PC-3 (cell line): ENCODE measurements at regions not wholly inside any gene's neighbourhood (a gene's known extent, or its start where the extent isn't known, plus 50 kb on each side); places are given as distances from the start of the nearest gene placed in this dataset.

Experiments used
- ATAC-seq: fragments of 200-7000 bp; cut with Tn5 transposase; 2 replicates; pipeline ENCODE4 v1.9.1; 2020; ENCODE audit warnings: mild to moderate bottlenecking, moderate library complexity
- BruUV-seq: library from RNA; stranded (reverse); fragments of 400-500 nt; replicated peaks from 2 replicates; lab custom pipeline; 2021; lab: Mats Ljungman, UMichigan
- CTCF ChIA-PET: fragments of 300-600 bp; sonication (Branson Sonifier 250); formaldehyde crosslinking; loops from one replicate; lab custom pipeline; 2022; ENCODE audit warnings: antibody characterized with exemption; lab: Charles Lee
- POLR2A ChIA-PET: fragments of 300-600 bp; sonication (Branson Sonifier 250); formaldehyde crosslinking; loops from one replicate; lab custom pipeline; 2022; ENCODE audit warnings: antibody characterized with exemption; ENCODE audit not compliant: unreplicated experiment; lab: Charles Lee
- DNase-seq: peaks from one replicate; pipeline ENCODE4 v3.0.0-alpha.2; 2015
- H2AFZ ChIP-seq: fragments of 300-600 bp; sonication (generic); 2 replicates; pipeline ENCODE4 v1.6.0; 2016; ENCODE audit warnings: antibody characterized with exemption, low read length
- H3F3A ChIP-seq: fragments of 300-600 bp; sonication (generic); one replicate; pipeline ENCODE4 v1.6.0; 2017; ENCODE audit warnings: antibody characterized with exemption, low read length, control low read depth, mild to moderate bottlenecking; ENCODE audit not compliant: unreplicated experiment
- H3K27ac ChIP-seq: fragments of 300-600 bp; sonication (generic); 2 replicates; pipeline ENCODE4 v1.5.1; 2016; ENCODE audit warnings: mild to moderate bottlenecking, low read length
- H3K27me3 ChIP-seq: fragments of 300-600 bp; sonication (generic); 2 replicates; pipeline ENCODE4 v1.6.1; 2016; ENCODE audit warnings: low read length, mixed read lengths
- H3K36me3 ChIP-seq: fragments of 300-600 bp; sonication (generic); 2 replicates; pipeline ENCODE4 v1.6.1; 2016; ENCODE audit warnings: low read depth, mixed run types, low read length, mixed read lengths
- H3K4me1 ChIP-seq: fragments of 300-600 bp; sonication (generic); 2 replicates; pipeline ENCODE4 v1.5.1; 2016; ENCODE audit warnings: low read length; ENCODE audit not compliant: insufficient read depth
- H3K4me2 ChIP-seq: fragments of 300-600 bp; sonication (generic); 2 replicates; pipeline ENCODE4 v1.6.0; 2016; ENCODE audit warnings: low read length
- H3K4me3 ChIP-seq: fragments of 300-600 bp; sonication (generic); 2 replicates; pipeline ENCODE4 v1.5.1; 2016; ENCODE audit warnings: mild to moderate bottlenecking, low read length, mixed read lengths
- H3K79me2 ChIP-seq: fragments of 300-600 bp; sonication (generic); 2 replicates; pipeline ENCODE4 v1.6.1; 2017; ENCODE audit warnings: low read length, mixed read lengths
- H3K9ac ChIP-seq: fragments of 300-600 bp; sonication (generic); 2 replicates; pipeline ENCODE4 v1.6.0; 2016; ENCODE audit warnings: mild to moderate bottlenecking, low read length
- H3K9me2 ChIP-seq: fragments of 300-600 bp; sonication (generic); replicated peaks from 2 replicates; pipeline ENCODE4 v1.6.1; 2016; ENCODE audit warnings: mixed run types, low read length, mixed read lengths
- H3K9me3 ChIP-seq: fragments of 300-600 bp; sonication (generic); 2 replicates; pipeline ENCODE4 v1.6.1; 2016; ENCODE audit warnings: low read length, mixed read lengths
- H4K20me1 ChIP-seq: fragments of 300-600 bp; sonication (generic); 2 replicates; pipeline ENCODE4 v1.6.1; 2016; ENCODE audit warnings: low read length, mixed read lengths
- EZH2 ChIP-seq: fragments of 300-600 bp; sonication (generic); IDR thresholded peaks from one replicate; pipeline ENCODE4 v1.6.1; 2017; ENCODE audit warnings: antibody characterized with exemption, mild to moderate bottlenecking, low read length; ENCODE audit not compliant: unreplicated experiment
- EZH2phosphoT487 ChIP-seq: fragments of 300-600 bp; sonication (generic); IDR thresholded peaks from 2 replicates; pipeline ENCODE4 v1.6.1; 2018; ENCODE audit warnings: mild to moderate bottlenecking, antibody characterized with exemption, low read length, borderline replicate concordance
- intact Hi-C: fragments of 100-400 bp; cut with micrococcal nuclease; formaldehyde crosslinking; loops from 2 replicates; pipeline ENCODE4 v1.9.0; 2023
- TF ChIP-seq, protein P1 (sequence below): fragments of 300-600 bp; sonication (generic); conservative IDR thresholded peaks from 2 replicates; pipeline ENCODE4 v1.5.1; 2017; ENCODE audit warnings: antibody characterized with exemption, low read depth, mild to moderate bottlenecking, low read length

DNA sequence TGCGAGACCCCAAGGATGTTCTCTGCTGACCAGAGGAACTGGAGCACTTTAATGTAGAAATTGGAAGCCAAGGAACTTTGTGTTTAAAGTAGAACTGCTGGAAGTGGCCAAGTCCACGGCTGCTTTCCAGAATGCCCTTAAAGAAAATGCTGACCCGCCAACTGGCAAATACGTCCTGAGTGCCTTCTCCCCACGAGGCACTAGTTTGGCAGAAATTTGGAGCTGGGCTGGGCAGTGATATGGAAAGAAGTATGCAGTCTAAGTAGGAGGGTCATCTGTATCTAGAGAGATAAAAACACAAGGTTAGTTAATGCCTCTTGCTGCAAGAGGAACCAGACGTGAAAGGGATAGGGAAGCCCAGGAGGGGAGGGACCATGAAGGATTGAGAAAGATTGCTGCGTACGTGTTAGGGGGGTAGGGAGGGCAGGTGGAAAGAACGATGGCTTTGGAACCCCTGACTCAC lies 59.3 kb upstream of the RFX8 start:
- BruUV-seq = no TSS peak
- no peaks in the 10 kb centered on the region for H3K36me3 ChIP-seq
- H3K27me3 ChIP-seq = no peaks in the 10 kb centered on the region
- no peak for ATAC-seq
- TF ChIP-seq, protein P1, sequence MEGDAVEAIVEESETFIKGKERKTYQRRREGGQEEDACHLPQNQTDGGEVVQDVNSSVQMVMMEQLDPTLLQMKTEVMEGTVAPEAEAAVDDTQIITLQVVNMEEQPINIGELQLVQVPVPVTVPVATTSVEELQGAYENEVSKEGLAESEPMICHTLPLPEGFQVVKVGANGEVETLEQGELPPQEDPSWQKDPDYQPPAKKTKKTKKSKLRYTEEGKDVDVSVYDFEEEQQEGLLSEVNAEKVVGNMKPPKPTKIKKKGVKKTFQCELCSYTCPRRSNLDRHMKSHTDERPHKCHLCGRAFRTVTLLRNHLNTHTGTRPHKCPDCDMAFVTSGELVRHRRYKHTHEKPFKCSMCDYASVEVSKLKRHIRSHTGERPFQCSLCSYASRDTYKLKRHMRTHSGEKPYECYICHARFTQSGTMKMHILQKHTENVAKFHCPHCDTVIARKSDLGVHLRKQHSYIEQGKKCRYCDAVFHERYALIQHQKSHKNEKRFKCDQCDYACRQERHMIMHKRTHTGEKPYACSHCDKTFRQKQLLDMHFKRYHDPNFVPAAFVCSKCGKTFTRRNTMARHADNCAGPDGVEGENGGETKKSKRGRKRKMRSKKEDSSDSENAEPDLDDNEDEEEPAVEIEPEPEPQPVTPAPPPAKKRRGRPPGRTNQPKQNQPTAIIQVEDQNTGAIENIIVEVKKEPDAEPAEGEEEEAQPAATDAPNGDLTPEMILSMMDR = no peak
- TF ChIP-seq EZH2phosphoT487 = no peak
- TF ChIP-seq EZH2 = no peak
- no peaks in the 10 kb centered on the region for H3K4me1 ChIP-seq
- no peak overlapping the region for H2AFZ ChIP-seq
- no peaks in the 10 kb centered on the region for H3F3A ChIP-seq
- no peaks in the 10 kb centered on the region for H4K20me1 ChIP-seq
- CTCF ChIA-PET = no interaction called here
- no peak for DNase-seq
- intact Hi-C loops = no loop called here
- no peaks in the 10 kb centered on the region for H3K79me2 ChIP-seq
- no peak overlapping the region for H3K4me2 ChIP-seq
- H3K27ac ChIP-seq = no peak overlapping the region
- POLR2A ChIA-PET = no interaction called here
- H3K9me2 ChIP-seq = no peaks in the 10 kb centered on the region
- no peak overlapping the region for H3K4me3 ChIP-seq
- H3K9ac ChIP-seq = no peak overlapping the region
- no peaks in the 10 kb centered on the region for H3K9me3 ChIP-seq

DNA sequence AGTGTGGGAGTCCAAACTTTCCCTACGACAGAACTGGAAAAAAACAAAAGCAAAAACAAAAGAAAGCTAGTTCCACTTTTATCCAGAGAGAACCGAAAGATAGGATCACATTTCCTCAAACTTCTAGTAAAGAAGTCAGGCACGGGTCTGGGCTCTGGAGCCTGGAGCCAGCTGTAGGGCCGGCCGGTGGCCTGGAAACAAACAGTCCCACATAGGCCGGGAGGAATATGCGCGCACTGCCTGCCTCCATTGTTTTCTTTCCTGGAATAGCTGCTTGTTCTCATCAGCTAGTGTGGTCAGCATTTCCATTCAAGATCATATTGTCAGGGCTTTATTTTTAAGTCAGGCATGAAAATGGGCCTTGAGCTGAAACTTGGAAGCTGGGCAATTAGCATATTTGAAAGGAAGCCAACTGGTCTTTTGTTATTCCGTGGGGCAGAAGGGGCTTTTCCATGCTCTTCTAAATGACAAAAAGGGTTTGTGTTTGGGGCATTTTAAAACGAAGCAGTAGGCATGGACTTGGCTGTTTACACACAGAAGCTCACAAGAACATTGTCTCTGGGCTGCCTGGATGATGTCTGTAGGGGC lies 58.7 kb upstream of the RFX8 start:
- Histone ChIP-seq H3K4me3 (no peak overlapping the region), H3K4me2 (no peak overlapping the region), H3K36me3 (no peaks in the 10 kb centered on the region), H3K9ac (no peak overlapping the region), H3K9me3 (no peaks in the 10 kb centered on the region), H3K4me1 (no peaks in the 10 kb centered on the region), H3F3A (no peaks in the 10 kb centered on the region), H2AFZ (no peak overlapping the region), H3K27me3 (no peaks in the 10 kb centered on the region), H3K79me2 (no peaks in the 10 kb centered on the region), H4K20me1 (no peaks in the 10 kb centered on the region), H3K27ac (no peak overlapping the region), H3K9me2 (no peaks in the 10 kb centered on the region)
- DNase-seq (no peak), ATAC-seq (no peak)
- TF ChIP-seq EZH2phosphoT487 (no peak), EZH2 (no peak)
- TF ChIP-seq, protein P1 = no peak
- CTCF ChIA-PET = no interaction called here
- intact Hi-C loops = no loop called here
- BruUV-seq = no TSS peak
- POLR2A ChIA-PET = no interaction called here

DNA sequence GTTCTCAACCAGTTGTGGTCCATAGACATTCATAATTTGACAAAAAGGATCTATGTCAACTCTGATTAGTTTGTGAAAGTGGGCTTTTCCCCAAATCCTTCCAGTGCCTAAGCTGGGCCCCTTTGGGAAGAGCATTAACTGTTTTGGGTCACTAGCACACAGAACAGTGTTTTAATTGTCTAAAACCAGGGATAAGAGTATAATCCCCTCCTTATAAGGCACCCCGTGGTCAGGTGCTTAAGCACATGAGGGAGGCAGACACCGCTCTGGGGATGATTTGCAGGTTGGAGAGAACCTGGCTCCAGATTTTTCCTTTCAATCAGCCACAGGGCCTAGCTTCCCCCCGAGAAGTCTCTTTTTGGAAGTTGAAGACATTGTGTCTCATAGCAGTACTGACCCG lies 53.6 kb upstream of the RFX8 start:
- Histone ChIP-seq H3K79me2 (no peaks in the 10 kb centered on the region), H3K4me3 (no peak overlapping the region), H3K27ac (no peak overlapping the region), H3K9me3 (no peaks in the 10 kb centered on the region), H3K27me3 (no peaks in the 10 kb centered on the region), H4K20me1 (no peaks in the 10 kb centered on the region), H3K4me2 (no peak overlapping the region), H3K9ac (no peak overlapping the region), H3F3A (no peaks in the 10 kb centered on the region), H3K36me3 (no peaks in the 10 kb centered on the region), H3K4me1 (no peaks in the 10 kb centered on the region), H2AFZ (no peak overlapping the region), H3K9me2 (no peaks in the 10 kb centered on the region)
- DNase-seq (no peak), ATAC-seq (no peak)
- no TSS peak for BruUV-seq
- CTCF ChIA-PET = no interaction called here
- POLR2A ChIA-PET = no interaction called here
- TF ChIP-seq, protein P1 = no peak
- TF ChIP-seq EZH2 (no peak), EZH2phosphoT487 (no peak)
- intact Hi-C loops = no loop called here
